ENCODE measurements at regions not wholly inside any gene's neighbourhood (a gene's known extent, or its start where the extent isn't known, plus 50 kb on each side); places are given as distances from the start of the nearest gene placed in this dataset.

DNA sequence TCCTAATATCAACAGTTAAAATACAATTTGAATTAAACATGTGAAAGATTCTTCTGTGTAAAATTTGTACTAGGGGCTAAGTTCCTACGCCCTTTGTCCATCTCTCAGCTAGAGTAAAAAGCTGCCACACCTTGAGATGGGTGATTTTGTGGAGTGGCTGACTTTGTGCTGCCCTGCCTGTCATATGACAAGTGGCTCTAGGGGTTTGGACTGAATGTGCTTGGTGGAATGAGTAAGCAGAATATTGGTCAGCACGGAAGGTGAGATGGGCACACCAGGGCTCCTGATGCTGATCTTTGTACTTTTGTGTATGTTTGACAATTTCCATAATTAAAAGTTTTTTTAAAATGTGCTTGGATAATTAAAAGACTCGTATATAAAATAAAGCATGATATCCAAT is 133.6 kb upstream of the SLC45A1 start:
- Mint-ChIP-seq H3K36me3 (ENCODE audit: low read depth) (no peaks in the 10 kb centered on the region), H3K4me3 (no peak overlapping the region), H3K4me1 (ENCODE audit: low read depth) (peaks cover 7% of the 10 kb centered on the region), H3K27ac (no peak overlapping the region), H3K27me3 (no peaks in the 10 kb centered on the region), H3K9me3 (peaks cover 10% of the 10 kb centered on the region)
- intact Hi-C loops (cut with micrococcal nuclease), result no loop called here

DNA sequence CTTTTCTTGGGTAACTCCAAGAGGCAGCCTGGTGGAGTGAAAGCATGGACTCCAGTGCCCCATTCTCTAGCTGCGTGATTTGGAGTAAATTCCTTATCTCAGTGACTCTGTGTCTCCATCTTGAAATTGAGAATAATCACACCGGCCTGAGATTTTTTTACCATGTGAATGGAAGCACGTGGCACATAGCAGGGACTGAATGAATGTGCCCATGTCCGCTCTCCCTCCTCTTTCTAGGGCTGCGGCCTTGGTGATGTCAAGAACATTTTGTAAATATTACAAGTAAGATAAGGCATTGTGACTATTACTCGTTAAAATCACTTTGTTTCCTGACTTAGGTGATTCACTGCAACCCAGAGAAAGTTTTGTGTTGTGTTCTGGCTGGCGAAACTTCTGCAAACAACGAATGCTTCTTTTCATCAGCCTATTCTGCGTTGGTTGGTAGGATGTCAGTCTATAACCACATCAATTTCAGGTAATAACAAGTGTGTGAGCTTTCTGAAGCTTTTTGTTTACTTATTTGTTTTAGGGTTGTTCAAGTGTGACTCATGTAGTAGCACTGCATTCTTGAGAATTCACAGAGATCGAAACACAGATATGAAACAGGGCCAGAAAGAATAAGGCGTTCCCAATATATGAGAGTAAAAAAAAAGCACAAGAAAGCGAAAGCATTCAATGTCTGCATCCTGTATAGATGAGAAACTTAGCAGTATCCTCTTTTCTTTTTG is 135.7 kb upstream of the SLC45A1 start:
- Mint-ChIP-seq H3K27me3 (no peaks in the 10 kb centered on the region), H3K4me1 (ENCODE audit: low read depth) (peaks cover 7% of the 10 kb centered on the region), H3K9me3 (peaks cover 20% of the 10 kb centered on the region), H3K27ac (no peak overlapping the region), H3K4me3 (no peak overlapping the region), H3K36me3 (ENCODE audit: low read depth) (no peaks in the 10 kb centered on the region)
- intact Hi-C loops (cut with micrococcal nuclease), result no loop called here

- Mint-ChIP-seq H3K36me3 (ENCODE audit: low read depth) (no peaks in the 10 kb centered on the region), H3K27ac (no peak overlapping the region), H3K4me1 (ENCODE audit: low read depth) (peaks cover 7% of the 10 kb centered on the region), H3K4me3 (no peak overlapping the region), H3K27me3 (no peaks in the 10 kb centered on the region), H3K9me3 (peaks cover 20% of the 10 kb centered on the region)
- intact Hi-C loops (cut with micrococcal nuclease), result no loop called here
Observed at GRCh38 chr1:8179132-8179793, 138.7 kb upstream of the SLC45A1 start.

GRCh38 chr1:8176279-8176678 is 141.6 kb upstream of the SLC45A1 start:
- peaks cover 20% of the 10 kb centered on the region for H3K9me3 Mint-ChIP-seq
- no peaks in the 10 kb centered on the region for H3K4me1 Mint-ChIP-seq (ENCODE audit: low read depth)
- no peak overlapping the region for H3K4me3 Mint-ChIP-seq
- intact Hi-C loops (cut with micrococcal nuclease), result no loop called here
- H3K27ac Mint-ChIP-seq, result no peak overlapping the region
- H3K36me3 Mint-ChIP-seq (ENCODE audit: low read depth), result no peaks in the 10 kb centered on the region
- no peaks in the 10 kb centered on the region for H3K27me3 Mint-ChIP-seq

DNA sequence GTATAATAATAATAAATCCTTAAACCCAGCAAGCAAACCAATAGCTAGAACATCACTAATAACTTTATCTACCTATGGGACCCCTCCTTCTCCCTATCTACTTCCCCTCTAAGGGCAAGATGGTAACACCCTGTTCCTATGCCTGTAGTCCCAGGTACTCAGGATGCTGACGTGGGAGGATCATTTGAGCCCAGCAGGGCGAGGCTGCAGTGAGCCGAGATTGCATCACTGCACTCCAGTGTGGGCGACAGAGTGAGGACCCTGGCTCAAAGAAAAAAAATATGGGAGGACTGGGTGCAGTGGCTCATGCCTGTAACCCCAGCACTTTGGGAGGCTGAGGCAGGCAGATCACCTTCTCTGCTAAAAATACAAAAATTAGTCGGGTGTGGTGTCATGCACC is 143.1 kb upstream of the SLC45A1 start:
- intact Hi-C loops (cut with micrococcal nuclease), result no loop called here
- H3K9me3 Mint-ChIP-seq, result peaks cover 15% of the 10 kb centered on the region
- no peak overlapping the region for H3K27ac Mint-ChIP-seq
- H3K27me3 Mint-ChIP-seq, result peaks cover 5% of the 10 kb centered on the region
- H3K36me3 Mint-ChIP-seq (ENCODE audit: low read depth), result no peaks in the 10 kb centered on the region
- H3K4me3 Mint-ChIP-seq, result no peak overlapping the region
- H3K4me1 Mint-ChIP-seq (ENCODE audit: low read depth), result peaks cover 5% of the 10 kb centered on the region

DNA sequence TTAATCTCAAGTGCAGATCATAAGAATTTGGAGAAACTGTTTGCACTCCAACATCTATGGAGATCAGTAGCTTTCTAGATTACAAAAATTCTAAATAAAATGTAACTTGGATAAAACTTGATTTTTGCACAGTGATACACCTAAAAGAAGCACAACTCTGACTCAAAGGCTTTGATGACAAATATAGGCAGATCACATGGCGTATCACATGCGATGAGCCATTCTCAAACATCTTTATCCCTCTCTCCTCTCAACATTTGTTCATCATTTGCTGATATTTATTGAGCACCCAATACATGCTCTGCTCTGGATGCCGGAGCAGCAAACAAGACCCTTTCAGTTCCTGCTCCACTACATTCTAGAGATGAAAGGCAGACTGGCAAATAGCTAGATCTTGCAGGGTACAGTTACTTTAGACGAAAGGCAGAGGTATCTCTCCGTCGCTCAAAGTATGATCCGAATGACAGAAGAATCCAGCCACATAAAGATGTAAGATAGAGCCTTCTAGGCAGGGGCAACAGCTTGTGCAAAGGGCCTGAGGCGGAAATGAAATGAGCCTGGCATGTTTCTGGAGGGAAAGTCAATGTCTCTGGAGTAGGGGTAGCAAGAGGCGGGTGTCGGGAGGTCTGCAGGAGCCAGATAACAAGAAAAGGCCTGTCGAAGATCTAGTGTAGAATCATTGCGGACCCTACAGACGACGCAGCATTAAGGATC is 145.8 kb upstream of the ERRFI1 start:
- H3K4me3 Mint-ChIP-seq, result no peak overlapping the region
- H3K36me3 Mint-ChIP-seq (ENCODE audit: low read depth), result no peaks in the 10 kb centered on the region
- intact Hi-C loops (cut with micrococcal nuclease), result no loop called here
- no peak overlapping the region for H3K27ac Mint-ChIP-seq
- no peaks in the 10 kb centered on the region for H3K9me3 Mint-ChIP-seq
- H3K4me1 Mint-ChIP-seq (ENCODE audit: low read depth), result peaks cover 10% of the 10 kb centered on the region
- peaks cover 5% of the 10 kb centered on the region for H3K27me3 Mint-ChIP-seq

- Mint-ChIP-seq H3K27ac (peak overlapping the region; percentile 47), H3K4me1 (ENCODE audit: low read depth) (peaks cover 10% of the 10 kb centered on the region), H3K9me3 (no peaks in the 10 kb centered on the region), H3K4me3 (no peak overlapping the region), H3K27me3 (peaks cover 5% of the 10 kb centered on the region), H3K36me3 (ENCODE audit: low read depth) (no peaks in the 10 kb centered on the region)
- intact Hi-C loops (cut with micrococcal nuclease), result no loop called here
Observed at GRCh38 chr1:8170059-8170835, 144.1 kb upstream of the ERRFI1 start.

- peak overlapping the region; percentile 47 for H3K27ac Mint-ChIP-seq
- H3K27me3 Mint-ChIP-seq, result peaks cover 5% of the 10 kb centered on the region
- H3K36me3 Mint-ChIP-seq (ENCODE audit: low read depth), result no peaks in the 10 kb centered on the region
- H3K9me3 Mint-ChIP-seq, result no peaks in the 10 kb centered on the region
- intact Hi-C loops (cut with micrococcal nuclease), result no loop called here
- H3K4me1 Mint-ChIP-seq (ENCODE audit: low read depth), result peaks cover 10% of the 10 kb centered on the region
- no peak overlapping the region for H3K4me3 Mint-ChIP-seq
Observed at GRCh38 chr1:8169364-8170058, 143.4 kb upstream of the ERRFI1 start.

GRCh38 chr1:8167936-8168335 is 141.8 kb upstream of the ERRFI1 start:
- Mint-ChIP-seq H3K36me3 (ENCODE audit: low read depth) (no peaks in the 10 kb centered on the region), H3K9me3 (no peaks in the 10 kb centered on the region), H3K4me1 (ENCODE audit: low read depth) (peaks cover 10% of the 10 kb centered on the region), H3K27me3 (peaks cover 5% of the 10 kb centered on the region), H3K27ac (no peak overlapping the region), H3K4me3 (no peak overlapping the region)
- intact Hi-C loops (cut with micrococcal nuclease), result no loop called here

DNA sequence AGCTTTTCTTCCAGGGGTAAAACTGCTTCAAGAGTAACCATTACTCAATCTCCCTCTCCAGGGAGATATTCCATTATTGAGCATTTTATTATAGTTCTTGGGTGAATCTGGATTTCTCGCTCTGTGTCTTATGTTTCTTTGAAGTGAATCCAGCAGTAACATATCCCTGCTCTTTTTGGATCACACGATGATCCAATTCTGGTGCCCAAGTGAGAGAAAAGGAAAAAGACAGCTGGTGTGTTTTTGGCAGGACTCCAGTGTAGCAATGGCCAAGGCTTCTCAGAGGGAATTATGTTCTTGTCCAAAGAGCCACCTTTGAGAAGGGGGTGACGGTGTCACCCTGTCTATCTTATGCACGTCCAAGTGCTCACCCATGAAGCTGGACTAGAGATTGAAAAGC is 140.3 kb upstream of the ERRFI1 start:
- Mint-ChIP-seq H3K4me3 (no peak overlapping the region), H3K9me3 (no peaks in the 10 kb centered on the region), H3K4me1 (ENCODE audit: low read depth) (peaks cover 10% of the 10 kb centered on the region), H3K27me3 (peaks cover 13% of the 10 kb centered on the region), H3K36me3 (ENCODE audit: low read depth) (no peaks in the 10 kb centered on the region), H3K27ac (no peak overlapping the region)
- intact Hi-C loops (cut with micrococcal nuclease), result no loop called here

DNA sequence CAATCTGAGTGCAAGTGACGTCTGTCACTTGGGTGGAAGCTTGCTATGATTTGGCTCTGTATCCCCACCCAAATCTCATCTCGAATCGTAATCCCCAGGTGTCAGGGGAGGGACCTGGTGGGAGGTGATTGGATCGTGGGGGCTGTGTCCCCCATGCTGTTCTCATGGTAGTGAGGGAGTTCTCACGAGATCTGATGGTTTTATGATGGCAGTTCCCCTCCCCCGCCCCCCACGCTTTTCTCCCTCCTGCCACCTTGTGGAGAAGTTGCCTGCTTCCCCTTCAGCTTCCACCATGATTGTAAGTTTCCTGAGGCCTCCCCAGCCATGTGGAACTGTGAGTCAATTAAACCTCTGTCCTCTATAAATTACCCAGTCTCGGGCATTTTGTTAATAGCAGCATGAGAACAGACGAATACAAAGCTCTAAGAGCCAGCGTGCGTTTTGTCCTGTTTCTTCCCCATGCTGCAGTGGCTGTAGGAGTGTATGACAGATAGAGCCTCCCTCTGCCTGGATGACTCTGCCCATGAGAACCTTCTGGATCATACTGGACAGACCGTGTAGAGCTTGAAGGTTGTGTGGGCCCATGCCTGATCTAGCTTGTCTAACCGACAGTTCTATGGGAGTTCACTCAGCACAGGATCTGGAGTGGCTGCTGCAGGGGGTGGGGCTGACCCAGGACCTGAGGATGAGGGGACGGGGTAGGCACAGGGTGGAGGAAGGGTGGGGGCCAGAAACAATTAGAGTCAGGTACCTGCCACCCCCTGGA is 139.7 kb upstream of the ERRFI1 start:
- Mint-ChIP-seq H3K27ac (no peak overlapping the region), H3K4me3 (no peak overlapping the region), H3K36me3 (ENCODE audit: low read depth) (no peaks in the 10 kb centered on the region), H3K9me3 (no peaks in the 10 kb centered on the region), H3K4me1 (ENCODE audit: low read depth) (peaks cover 10% of the 10 kb centered on the region), H3K27me3 (peaks cover 10% of the 10 kb centered on the region)
- intact Hi-C loops (cut with micrococcal nuclease), result no loop called here

DNA sequence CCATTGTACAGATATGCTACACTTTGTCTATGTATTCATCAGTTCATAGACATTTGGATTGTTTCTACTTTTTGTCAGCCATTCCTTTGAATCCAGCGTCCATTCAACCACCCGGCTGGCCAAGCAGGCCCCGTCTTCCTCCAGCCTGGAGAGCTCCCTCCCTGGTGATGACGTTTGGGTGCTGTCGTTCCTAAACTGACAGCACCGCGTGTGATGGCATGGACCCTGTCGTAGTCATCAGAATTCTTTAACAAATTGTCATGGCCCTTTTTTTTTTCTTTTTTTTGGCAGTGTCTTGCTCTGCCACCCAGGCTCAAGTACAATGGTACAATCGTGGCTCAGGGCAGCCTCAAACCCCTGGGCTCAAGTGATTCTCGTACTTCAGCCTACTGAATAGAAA is 138.6 kb upstream of the ERRFI1 start:
- Mint-ChIP-seq H3K9me3 (no peaks in the 10 kb centered on the region), H3K4me1 (ENCODE audit: low read depth) (peaks cover 4% of the 10 kb centered on the region), H3K27ac (no peak overlapping the region), H3K36me3 (ENCODE audit: low read depth) (no peaks in the 10 kb centered on the region), H3K4me3 (no peak overlapping the region), H3K27me3 (peaks cover 8% of the 10 kb centered on the region)
- intact Hi-C loops (cut with micrococcal nuclease), result no loop called here

- H3K4me1 Mint-ChIP-seq (ENCODE audit: low read depth), result no peaks in the 10 kb centered on the region
- no peaks in the 10 kb centered on the region for H3K36me3 Mint-ChIP-seq (ENCODE audit: low read depth)
- peaks cover 8% of the 10 kb centered on the region for H3K27me3 Mint-ChIP-seq
- H3K27ac Mint-ChIP-seq, result no peak overlapping the region
- intact Hi-C loops (cut with micrococcal nuclease), result no loop called here
- no peaks in the 10 kb centered on the region for H3K9me3 Mint-ChIP-seq
- H3K4me3 Mint-ChIP-seq, result no peak overlapping the region
Observed at GRCh38 chr1:8163039-8163438, 136.9 kb upstream of the ERRFI1 start.

Data from dendritic cell treated with granulocyte-macrophage colony-stimulating factor and Interleukin-4, amounts not matched to agents 40 ng/mL and 50 ng/mL, for 4 days (primary cell).